DND-41 (cell line): ENCODE measurements at regions not wholly inside any gene's neighbourhood (a gene's known extent, or its start where the extent isn't known, plus 50 kb on each side); places are given as distances from the start of the nearest gene placed in this dataset.

Experiments
- CTCF ChIP-seq: IDR thresholded peaks from 2 replicates; pipeline ENCODE4 v1.5.1; 2012; ENCODE audit warnings: borderline replicate concordance, low read length, moderate library complexity, mild to moderate bottlenecking; ENCODE audit not compliant: poor library complexity, severe bottlenecking; ENCODE audit errors: extremely low read depth
- EZH2 ChIP-seq: IDR thresholded peaks from 3 replicates; pipeline ENCODE4 v1.6.1; 2012; ENCODE audit warnings: borderline replicate concordance, low read depth, mild to moderate bottlenecking, moderate library complexity, low read length, inconsistent platforms; ENCODE audit not compliant: severe bottlenecking

GRCh38 chr9:36742264-36742663 lies 169.6 kb downstream of the MELK start:
- no peak for TF ChIP-seq CTCF
- TF ChIP-seq EZH2 = no peak
